K562 (cell line): ENCODE measurements at regions not wholly inside any gene's neighbourhood (a gene's known extent, or its start where the extent isn't known, plus 50 kb on each side); places are given as distances from the start of the nearest gene placed in this dataset.

Experiments used
- MXI1 ChIP-seq: IDR thresholded peaks from 2 replicates; pipeline ENCODE4 v1.6.1; 2011; ENCODE audit warnings: low read depth, mild to moderate bottlenecking, improper control_type of control experiment, low read length
- ZFP1 ChIP-seq: fragments of 450-650 bp; formaldehyde crosslinking; IDR thresholded peaks from 2 replicates; pipeline ENCODE4 v1.4.0; 2020; ENCODE audit warnings: mild to moderate bottlenecking, mixed read lengths

GRCh38 chr16:48788475-48788874 is 178.5 kb upstream of the N4BP1 start:
- no peak for TF ChIP-seq ZFP1
- no peak for TF ChIP-seq MXI1
